Testis (tissue), 2 donors: ENCODE measurements at regions not wholly inside any gene's neighbourhood (a gene's known extent, or its start where the extent isn't known, plus 50 kb on each side); places are given as distances from the start of the nearest gene placed in this dataset.

Source experiments
- CTCF ChIP-seq, 3 experiments: fragments of 450-650 bp in 2 of 3; fragments of 200-600 bp in 1 of 3; sonication (generic) in 1 of 3; IDR thresholded peaks; one replicate each; pipeline ENCODE4 v1.5.1; 2016 to 2019; ENCODE audit warnings: antibody characterized with exemption in 3 of 3, mild to moderate bottlenecking in 2 of 3, moderate library complexity in 1 of 3
- POLR2A ChIP-seq: fragments of 450-650 bp; IDR thresholded peaks from one replicate; pipeline ENCODE4 v1.6.1; 2017; ENCODE audit warnings: antibody characterized with exemption, mild to moderate bottlenecking, moderate library complexity

- TF ChIP-seq CTCF (IDR thresholded peaks at IDR 0.05) (no peak), POLR2A (no peak)
These were observed 100.2 kb downstream of the CEBPB start for GRCh38 chr20:50290808-50291207.
